Kidney epithelial cell (primary cell): ENCODE measurements at regions not wholly inside any gene's neighbourhood (a gene's known extent, or its start where the extent isn't known, plus 50 kb on each side); places are given as distances from the start of the nearest gene placed in this dataset.

Source experiments
- DNase-seq: peaks from one replicate; pipeline ENCODE4 v3.0.0-alpha.2; 2010; ENCODE audit warnings: low read depth
- H3K27me3 ChIP-seq: 2 replicates; pipeline ENCODE4 v1.6.0; 2011; ENCODE audit warnings: low read length; ENCODE audit not compliant: control insufficient read depth, insufficient read depth
- H3K36me3 ChIP-seq: 2 replicates; pipeline ENCODE4 v1.5.1; 2011; ENCODE audit warnings: low read length; ENCODE audit not compliant: control insufficient read depth, insufficient read depth
- H3K4me3 ChIP-seq: 2 replicates; pipeline ENCODE4 v1.5.1; 2011; ENCODE audit warnings: low read depth, mild to moderate bottlenecking, control low read depth, low read length
- CTCF ChIP-seq: IDR thresholded peaks from 2 replicates; pipeline ENCODE4 v1.5.1; 2011; ENCODE audit warnings: mild to moderate bottlenecking, moderate library complexity, low read length, control low read depth, inconsistent platforms; ENCODE audit not compliant: insufficient read depth, poor library complexity, severe bottlenecking

- no peak overlapping the region for H3K4me3 ChIP-seq
- TF ChIP-seq CTCF: no peak
- DNase-seq: no peak
- H3K27me3 ChIP-seq: no peaks in the 10 kb centered on the region
- H3K36me3 ChIP-seq: no peaks in the 10 kb centered on the region
Measured at GRCh38 chr7:124420367-124420766, 345.2 kb downstream of the GPR37 start.

GRCh38 chr7:124413029-124413428 is 352.6 kb downstream of the GPR37 start:
- TF ChIP-seq CTCF: no peak
- Histone ChIP-seq H3K36me3 (no peaks in the 10 kb centered on the region), H3K4me3 (no peak overlapping the region), H3K27me3 (no peaks in the 10 kb centered on the region)
- DNase-seq: no peak

GRCh38 chr7:124412531-124412930 is 353.1 kb downstream of the GPR37 start:
- Histone ChIP-seq H3K27me3 (no peaks in the 10 kb centered on the region), H3K36me3 (no peaks in the 10 kb centered on the region), H3K4me3 (no peak overlapping the region)
- TF ChIP-seq CTCF: no peak
- DNase-seq: no peak

- no peak for TF ChIP-seq CTCF
- no peak for DNase-seq
- Histone ChIP-seq H3K36me3 (no peaks in the 10 kb centered on the region), H3K4me3 (no peak overlapping the region), H3K27me3 (no peaks in the 10 kb centered on the region)
Measured at GRCh38 chr7:124411796-124412195, 353.8 kb downstream of the GPR37 start.

GRCh38 chr7:124403587-124403986 is 362.0 kb downstream of the GPR37 start:
- no peak for TF ChIP-seq CTCF
- no peaks in the 10 kb centered on the region for H3K27me3 ChIP-seq
- no peak for DNase-seq

GRCh38 chr7:124403112-124403511 is 362.5 kb downstream of the GPR37 start:
- Histone ChIP-seq H3K4me3 (no peak overlapping the region), H3K27me3 (no peaks in the 10 kb centered on the region), H3K36me3 (no peaks in the 10 kb centered on the region)
- DNase-seq: no peak
- no peak for TF ChIP-seq CTCF

More at GRCh38 chr7:124403587-124403986, 362.0 kb downstream of the GPR37 start:
- Histone ChIP-seq H3K4me3 (no peak overlapping the region), H3K36me3 (no peaks in the 10 kb centered on the region)
